Natural killer cell (primary cell): ENCODE measurements at regions not wholly inside any gene's neighbourhood (a gene's known extent, or its start where the extent isn't known, plus 50 kb on each side); places are given as distances from the start of the nearest gene placed in this dataset.

Experiments
- ATAC-seq, 3 donors: fragments of 150-1000 bp in 2 of 3; fragments of 200-7000 bp in 1 of 3; cut with Tn5 transposase; 1 replicate in 1 of 3; 2 replicates in 2 of 3; pipeline ENCODE4 v1.10.0; 2021; ENCODE audit warnings: mild to moderate bottlenecking in 2 of 3, moderate library complexity in 2 of 3
- DNase-seq, 2 donors: peaks; one replicate each; pipeline versions ENCODE4 v3.0.0 to v3.0.0-alpha.2; 2013 to 2021; ENCODE audit warnings: mixed read lengths in 1 of 2
- H3K27ac ChIP-seq: one replicate; pipeline ENCODE4 v1.5.1; 2013; ENCODE audit warnings: mild to moderate bottlenecking, low read length
- H3K27me3 ChIP-seq: one replicate; pipeline ENCODE4 v1.6.1; 2013; ENCODE audit warnings: low read length; ENCODE audit not compliant: control insufficient read depth, insufficient read depth
- H3K36me3 ChIP-seq: one replicate; pipeline ENCODE4 v1.6.1; 2013; ENCODE audit warnings: low read length; ENCODE audit not compliant: control insufficient read depth, insufficient read depth
- H3K4me1 ChIP-seq: one replicate; pipeline ENCODE4 v1.6.1; 2013; ENCODE audit warnings: low read length; ENCODE audit not compliant: control insufficient read depth, insufficient read depth
- H3K4me3 ChIP-seq: one replicate; pipeline ENCODE4 v1.5.1; 2013; ENCODE audit warnings: low read length
- H3K9me3 ChIP-seq: one replicate; pipeline ENCODE4 v1.6.1; 2013; ENCODE audit warnings: low read length; ENCODE audit not compliant: control insufficient read depth, insufficient read depth
- H3K27ac Mint-ChIP-seq, 2 donors: one replicate each; pipeline ENCODE4 v1.8.0; 2022; ENCODE audit warnings: mild to moderate bottlenecking in 2 of 2, mixed read lengths in 2 of 2, moderate library complexity in 1 of 2
- H3K27me3 Mint-ChIP-seq, 2 donors: one replicate each; pipeline ENCODE4 v1.8.0; 2022; ENCODE audit warnings: low read depth in 2 of 2, mixed read lengths in 2 of 2
- H3K36me3 Mint-ChIP-seq: one replicate; pipeline ENCODE4 v1.8.0; 2022; ENCODE audit warnings: mixed read lengths
- H3K4me1 Mint-ChIP-seq, 2 donors: one replicate each; pipeline ENCODE4 v1.8.0; 2022; ENCODE audit warnings: mixed read lengths in 2 of 2
- H3K4me3 Mint-ChIP-seq: one replicate; pipeline ENCODE4 v1.8.0; 2022; ENCODE audit warnings: mild to moderate bottlenecking, moderate library complexity, mixed read lengths
- H3K9me3 Mint-ChIP-seq, 2 donors: one replicate each; pipeline ENCODE4 v1.8.0; 2022; ENCODE audit warnings: mixed read lengths in 2 of 2
- CTCF ChIP-seq: fragments of 200-600 bp; IDR thresholded peaks from one replicate; pipeline ENCODE4 v1.8.0; 2022; ENCODE audit warnings: antibody characterized with exemption
- WGBS: methylation state at CpG from one replicate; pipeline ENCODE4 v1.1.7; 2013; ENCODE audit warnings: missing lambda C conversion rate; ENCODE audit not compliant: insufficient coverage; 5-methylcytosine and 5-hydroxymethylcytosine counted together
- intact Hi-C: fragments of 100-400 bp; cut with micrococcal nuclease; formaldehyde crosslinking; loops from one replicate; pipeline ENCODE4 v1.14.2; 2022

DNA sequence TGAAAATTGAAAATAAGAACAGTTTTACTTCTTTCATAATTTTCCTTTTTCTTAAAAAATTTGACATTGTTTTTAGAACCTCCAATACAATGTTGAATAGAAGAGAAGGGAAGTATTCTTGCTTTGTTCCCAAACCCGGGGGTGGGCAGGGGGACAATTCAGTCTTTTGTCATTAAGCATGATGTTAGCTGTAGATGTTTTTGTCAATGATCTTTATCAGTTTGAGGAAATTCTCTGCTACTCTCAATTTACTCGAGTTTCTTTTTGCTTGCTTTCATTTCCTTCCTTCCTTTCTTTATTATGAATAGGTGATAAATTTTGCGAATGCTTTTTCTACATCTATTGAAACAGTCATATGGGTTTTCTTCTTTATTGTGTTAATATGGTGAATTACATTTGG, 183.2 kb upstream of the FRMD6 start:
- no peaks in the 10 kb centered on the region for H3K4me1 ChIP-seq
- no peaks in the 10 kb centered on the region for H3K36me3 ChIP-seq
- no peak overlapping the region for H3K4me3 Mint-ChIP-seq
- H3K4me1 Mint-ChIP-seq: no peaks in the 10 kb centered on the region
- peaks cover 6 to 27% of the 10 kb centered on the region in 2 donors for H3K27me3 Mint-ChIP-seq
- no peaks in the 10 kb centered on the region for H3K36me3 Mint-ChIP-seq
- WGBS: 80% methylated on average over 1 of the region's 3 CpGs
- H3K27ac ChIP-seq: no peak overlapping the region
- H3K4me3 ChIP-seq: no peak overlapping the region
- no peak for ATAC-seq
- no peaks in the 10 kb centered on the region for H3K27me3 ChIP-seq
- intact Hi-C loops: no loop called here
- no peak for DNase-seq
- no peaks in the 10 kb centered on the region for H3K9me3 ChIP-seq
- no peak overlapping the region for H3K27ac Mint-ChIP-seq
- no peak for TF ChIP-seq CTCF
- H3K9me3 Mint-ChIP-seq: no peaks in the 10 kb centered on the region

GRCh38 chr14:51472881-51473280, 178.8 kb upstream of the FRMD6 start:
- Histone ChIP-seq H3K27me3 (peaks cover 2% of the 10 kb centered on the region), H3K9me3 (no peaks in the 10 kb centered on the region), H3K4me1 (no peaks in the 10 kb centered on the region), H3K27ac (no peak overlapping the region), H3K36me3 (no peaks in the 10 kb centered on the region), H3K4me3 (no peak overlapping the region)
- ATAC-seq (no peak), DNase-seq (no peak)
- Mint-ChIP-seq H3K36me3 (no peaks in the 10 kb centered on the region), H3K4me3 (no peak overlapping the region), H3K27me3 (peaks cover 12 to 43% of the 10 kb centered on the region in 2 donors), H3K4me1 (no peaks in the 10 kb centered on the region), H3K27ac (no peak overlapping the region), H3K9me3 (no peaks in the 10 kb centered on the region)
- TF ChIP-seq CTCF: no peak
- WGBS: 90% methylated on average over 2 of the region's 2 CpGs
- intact Hi-C loops: no loop called here

DNA sequence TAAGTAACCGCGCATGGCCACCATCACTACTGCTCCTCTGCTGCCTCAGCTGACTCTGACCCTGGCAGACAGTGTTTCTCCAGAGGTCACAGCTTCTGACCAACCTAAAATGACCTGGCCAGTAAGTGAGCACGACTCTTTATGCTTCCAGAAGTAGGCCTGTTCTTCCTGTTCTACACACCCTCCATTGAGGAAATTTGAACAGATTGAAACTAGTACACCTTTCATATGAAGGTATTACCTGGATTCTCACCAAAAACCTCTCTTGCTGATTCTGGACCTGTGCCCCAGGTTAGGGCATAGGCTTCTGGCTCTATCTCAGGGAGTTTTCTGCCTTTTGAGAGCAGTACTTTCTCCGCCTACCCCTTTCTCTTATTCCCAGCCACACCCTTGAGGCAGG, 178.4 kb upstream of the FRMD6 start:
- Mint-ChIP-seq H3K9me3 (no peaks in the 10 kb centered on the region), H3K27ac (no peak overlapping the region), H3K36me3 (no peaks in the 10 kb centered on the region), H3K4me3 (no peak overlapping the region), H3K4me1 (no peaks in the 10 kb centered on the region), H3K27me3 (peaks cover 12 to 43% of the 10 kb centered on the region in 2 donors)
- Histone ChIP-seq H3K27me3 (peaks cover 2% of the 10 kb centered on the region), H3K4me3 (no peak overlapping the region), H3K36me3 (no peaks in the 10 kb centered on the region), H3K27ac (no peak overlapping the region), H3K4me1 (no peaks in the 10 kb centered on the region), H3K9me3 (no peaks in the 10 kb centered on the region)
- intact Hi-C loops: no loop called here
- WGBS: 87% methylated on average over 4 of the region's 4 CpGs
- ATAC-seq: no peak
- DNase-seq: no peak
- no peak for TF ChIP-seq CTCF

- ATAC-seq (no peak), DNase-seq (no peak)
- Histone ChIP-seq H3K36me3 (no peaks in the 10 kb centered on the region), H3K27me3 (peaks cover 2% of the 10 kb centered on the region), H3K4me3 (no peak overlapping the region), H3K9me3 (no peaks in the 10 kb centered on the region), H3K4me1 (no peaks in the 10 kb centered on the region), H3K27ac (no peak overlapping the region)
- H3K27me3 Mint-ChIP-seq: peaks cover 12 to 43% of the 10 kb centered on the region in 2 donors
- H3K27ac Mint-ChIP-seq: no peak overlapping the region
- no peak for TF ChIP-seq CTCF
- 84% methylated on average over 5 of the region's 6 CpGs for WGBS
- intact Hi-C loops: no loop called here
- H3K4me3 Mint-ChIP-seq: no peak overlapping the region
- no peaks in the 10 kb centered on the region for H3K36me3 Mint-ChIP-seq
- H3K4me1 Mint-ChIP-seq: no peaks in the 10 kb centered on the region
- H3K9me3 Mint-ChIP-seq: no peaks in the 10 kb centered on the region
These were observed 177.7 kb upstream of the FRMD6 start for GRCh38 chr14:51473808-51474565.
